ENCODE measurements at regions not wholly inside any gene's neighbourhood (a gene's known extent, or its start where the extent isn't known, plus 50 kb on each side); places are given as distances from the start of the nearest gene placed in this dataset.
"Not testable (repeated sequence)": the region's sequence is repeated elsewhere in the genome, so short reads cannot be mapped to it uniquely, and the experiment has no call there.

- H3K9me3 ChIP-seq: no peaks in the 10 kb centered on the region
- no peak overlapping the region for H3K4me3 ChIP-seq
- no peak for ATAC-seq
- TF ChIP-seq POLR2A (IDR thresholded peaks at IDR 0.05) (no peak), CTCF (IDR thresholded peaks at IDR 0.05 in 4 of 5, conservative IDR thresholded peaks at IDR 0.05 in 1 of 5) (no peak)
- H3K27me3 ChIP-seq: no peaks in the 10 kb centered on the region
- H3K36me3 ChIP-seq: no peaks in the 10 kb centered on the region
- intact Hi-C loops (cut with DNase I; ENCODE audit: low total_unique reads): no loop called here
- no peak overlapping the region for H3K27ac ChIP-seq
- H3K4me1 ChIP-seq: peaks cover 4 to 7% of the 10 kb centered on the region in 2 donors
- DNase-seq: no peak
- in situ Hi-C loops (cut with MboI; ENCODE audit: low sequenced_read_pairs in 4 of 4): no loop called here
These were observed 416.1 kb downstream of the BCKDHB start for GRCh38 chr6:80522576-80522975.

DNA sequence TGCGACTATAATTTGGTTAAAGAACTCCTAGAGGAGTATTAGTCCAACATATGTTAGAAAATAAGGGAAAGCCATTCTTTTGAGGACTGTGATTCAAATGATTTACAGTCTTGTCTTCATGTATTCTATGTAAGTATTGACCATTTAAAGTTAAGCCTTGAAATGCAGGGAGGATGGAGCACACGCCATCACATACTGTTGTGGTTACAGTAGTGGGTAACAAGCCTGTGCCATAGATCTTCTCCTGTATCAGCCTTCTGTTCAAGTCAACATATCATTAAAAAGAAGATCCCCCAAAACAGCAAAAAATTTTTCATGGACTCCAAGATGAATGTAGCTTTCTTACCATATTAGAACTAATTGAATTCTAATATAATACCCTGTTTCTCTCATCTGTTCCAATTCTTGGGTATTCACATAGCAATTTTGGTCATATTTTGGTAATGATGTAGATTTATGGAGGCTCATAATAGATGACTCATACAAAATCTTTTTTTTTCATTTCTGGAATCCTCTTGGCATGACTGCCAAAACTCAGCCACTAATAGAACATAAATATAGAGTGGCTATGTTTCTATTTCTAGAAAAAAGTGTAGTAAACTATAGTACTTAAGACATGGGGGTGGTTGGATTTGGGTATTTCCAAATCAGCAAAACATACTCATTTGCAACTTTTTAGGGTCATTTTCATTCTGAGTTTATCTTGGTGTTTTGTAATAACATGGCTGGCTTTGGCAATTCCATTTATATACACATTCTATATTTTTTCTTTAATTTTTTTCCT lies 413.5 kb downstream of the BCKDHB start:
- H3K36me3 ChIP-seq: no peaks in the 10 kb centered on the region
- no peak for TF ChIP-seq CTCF (IDR thresholded peaks at IDR 0.05 in 4 of 5, conservative IDR thresholded peaks at IDR 0.05 in 1 of 5)
- TF ChIP-seq POLR2A (IDR thresholded peaks at IDR 0.05): no peak
- no peak for ATAC-seq

GRCh38 chr6:80517525-80517924 lies 411.1 kb downstream of the BCKDHB start:
- Histone ChIP-seq H3K4me3 (no peak overlapping the region), H3K9me3 (no peaks in the 10 kb centered on the region), H3K27ac (no peak overlapping the region), H3K36me3 (no peaks in the 10 kb centered on the region), H3K4me1 (no peaks in the 10 kb centered on the region), H3K27me3 (no peaks in the 10 kb centered on the region)
- no peak for TF ChIP-seq POLR2A (IDR thresholded peaks at IDR 0.05)
- no peak for TF ChIP-seq CTCF (IDR thresholded peaks at IDR 0.05 in 4 of 5, conservative IDR thresholded peaks at IDR 0.05 in 1 of 5)
- in situ Hi-C loops (cut with MboI; ENCODE audit: low sequenced_read_pairs in 4 of 4) (no loop called here), intact Hi-C loops (cut with DNase I; ENCODE audit: low total_unique reads) (no loop called here)
- DNase-seq: no peak
- no peak for ATAC-seq

More for the DNA sequence above, 413.5 kb downstream of the BCKDHB start:
- DNase-seq: no peak
- Histone ChIP-seq H3K27ac (no peak overlapping the region), H3K4me3 (no peak overlapping the region), H3K27me3 (no peaks in the 10 kb centered on the region), H3K9me3 (no peaks in the 10 kb centered on the region), H3K4me1 (peaks cover 4 to 7% of the 10 kb centered on the region in 2 donors)
- in situ Hi-C loops (cut with MboI; ENCODE audit: low sequenced_read_pairs in 4 of 4) (no loop called here), intact Hi-C loops (cut with DNase I; ENCODE audit: low total_unique reads) (no loop called here)

DNA sequence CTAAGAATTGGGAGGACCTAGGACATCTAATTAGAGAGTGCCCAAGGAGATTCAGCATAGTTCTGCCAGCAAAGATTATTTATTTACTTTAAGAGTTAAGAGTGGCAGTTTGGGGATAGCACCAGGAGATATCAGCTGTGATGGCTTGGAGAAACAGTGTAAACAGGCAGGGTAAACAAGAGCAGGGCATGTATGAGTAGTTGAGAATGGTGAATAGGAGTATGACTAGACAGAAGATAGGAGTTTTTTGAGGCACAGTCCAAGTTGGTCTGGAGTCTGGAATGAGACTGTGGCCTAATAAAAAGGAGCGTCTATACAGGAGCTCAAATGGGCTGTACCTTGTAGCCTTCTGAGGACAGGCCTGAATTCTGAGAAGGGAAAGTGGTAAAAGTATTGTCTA lies 404.1 kb downstream of the BCKDHB start:
- H3K36me3 ChIP-seq; ATAC-seq; H3K4me1 ChIP-seq; intact Hi-C loops (cut with DNase I; ENCODE audit: low total_unique reads); in situ Hi-C loops (cut with MboI; ENCODE audit: low sequenced_read_pairs in 4 of 4); H3K27ac ChIP-seq; H3K4me3 ChIP-seq; H3K9me3 ChIP-seq; DNase-seq; H3K27me3 ChIP-seq: not testable (repeated sequence)

GRCh38 chr6:80508885-80509630 lies 402.6 kb downstream of the BCKDHB start:
- intact Hi-C loops (cut with DNase I; ENCODE audit: low total_unique reads) (no loop called here), in situ Hi-C loops (cut with MboI; ENCODE audit: low sequenced_read_pairs in 4 of 4) (no loop called here)
- Histone ChIP-seq H3K4me3 (no peak overlapping the region), H3K4me1 (no peaks in the 10 kb centered on the region), H3K27ac (no peak overlapping the region), H3K9me3 (no peaks in the 10 kb centered on the region), H3K36me3 (no peaks in the 10 kb centered on the region), H3K27me3 (no peaks in the 10 kb centered on the region)
- no peak for TF ChIP-seq CTCF (IDR thresholded peaks at IDR 0.05 in 4 of 5, conservative IDR thresholded peaks at IDR 0.05 in 1 of 5)
- TF ChIP-seq POLR2A (IDR thresholded peaks at IDR 0.05): no peak
- no peak for ATAC-seq
- DNase-seq: no peak

Measured in gastrocnemius medialis (tissue), 4 donors.